GM12874 (cell line): ENCODE measurements at regions not wholly inside any gene's neighbourhood (a gene's known extent, or its start where the extent isn't known, plus 50 kb on each side); places are given as distances from the start of the nearest gene placed in this dataset.

Source experiments
- CTCF ChIP-seq: IDR thresholded peaks from 2 replicates; pipeline ENCODE4 v1.5.1; 2011; ENCODE audit warnings: low read depth, mild to moderate bottlenecking, control low read depth, low read length, moderate library complexity; ENCODE audit not compliant: insufficient read depth

GRCh38 chr5:4420681-4421080 lies 719.4 kb upstream of the ADAMTS16 start:
- TF ChIP-seq CTCF, result no peak

- no peak for TF ChIP-seq CTCF
Observed at GRCh38 chr5:4422247-4422646, 717.9 kb upstream of the ADAMTS16 start.

GRCh38 chr5:4424895-4425294 lies 715.2 kb upstream of the ADAMTS16 start:
- TF ChIP-seq CTCF, result no peak

GRCh38 chr5:4440536-4440935 lies 699.6 kb upstream of the ADAMTS16 start:
- no peak for TF ChIP-seq CTCF

GRCh38 chr5:4442221-4442620 lies 697.9 kb upstream of the ADAMTS16 start:
- no peak for TF ChIP-seq CTCF

GRCh38 chr5:4447657-4448056 lies 692.5 kb upstream of the ADAMTS16 start:
- TF ChIP-seq CTCF, result no peak

- no peak for TF ChIP-seq CTCF
Observed at GRCh38 chr5:4453655-4454054, 686.5 kb upstream of the ADAMTS16 start.

- TF ChIP-seq CTCF, result no peak
Observed at GRCh38 chr5:4479426-4479825, 660.7 kb upstream of the ADAMTS16 start.
